CD4-positive, CD25-positive, alpha-beta regulatory T cell (primary cell): ENCODE measurements at regions not wholly inside any gene's neighbourhood (a gene's known extent, or its start where the extent isn't known, plus 50 kb on each side); places are given as distances from the start of the nearest gene placed in this dataset.

ENCODE experiments used
- ATAC-seq, 2 donors: fragments of 150-1000 bp; cut with Tn5 transposase; one replicate each; pipeline ENCODE4 v1.10.0; 2021; ENCODE audit warnings: low read depth in 2 of 2, moderate number of reproducible peaks in 2 of 2, moderate library complexity in 1 of 2
- DNase-seq, 3 donors: peaks; one replicate each; pipeline versions ENCODE4 v3.0.0 to v3.0.0-alpha.2; 2012 to 2022; ENCODE audit warnings: mixed read lengths in 1 of 3
- H3K27ac ChIP-seq: one replicate; pipeline ENCODE4 v1.7.0; 2013; ENCODE audit warnings: mild to moderate bottlenecking, low read length; ENCODE audit not compliant: insufficient read depth, poor library complexity, severe bottlenecking
- H3K27me3 ChIP-seq: one replicate; pipeline ENCODE4 v1.7.0; 2013; ENCODE audit warnings: low read length; ENCODE audit not compliant: control insufficient read depth, insufficient read depth
- H3K36me3 ChIP-seq: one replicate; pipeline ENCODE4 v1.7.0; 2013; ENCODE audit warnings: mild to moderate bottlenecking, low read length, moderate library complexity; ENCODE audit not compliant: control insufficient read depth, insufficient read depth
- H3K4me1 ChIP-seq: 2 replicates; pipeline ENCODE4 v1.7.0; 2013; ENCODE audit warnings: mild to moderate bottlenecking, low read length; ENCODE audit not compliant: insufficient read depth, control insufficient read depth, poor library complexity, severe bottlenecking
- H3K4me3 ChIP-seq: one replicate; pipeline ENCODE4 v1.7.0; 2013; ENCODE audit warnings: low read depth, mild to moderate bottlenecking, low read length, moderate library complexity
- H3K9me3 ChIP-seq, 2 experiments: 1 replicate in 1 of 2; 2 replicates in 1 of 2; pipeline ENCODE4 v1.7.0; 2013; ENCODE audit warnings: low read length in 2 of 2, mild to moderate bottlenecking in 1 of 2, moderate library complexity in 1 of 2; ENCODE audit not compliant: control insufficient read depth in 2 of 2
- H3K27ac Mint-ChIP-seq, 3 donors: one replicate each; pipeline ENCODE4 v1.8.0; 2020 to 2022; ENCODE audit warnings: mild to moderate bottlenecking in 3 of 3, mixed read lengths in 3 of 3, moderate library complexity in 2 of 3
- H3K27me3 Mint-ChIP-seq: one replicate; pipeline ENCODE4 v1.8.0; 2022; ENCODE audit warnings: mild to moderate bottlenecking, mixed read lengths
- H3K36me3 Mint-ChIP-seq: one replicate; pipeline ENCODE4 v1.8.0; 2020; ENCODE audit warnings: mixed read lengths
- H3K4me1 Mint-ChIP-seq, 4 donors: one replicate each; pipeline ENCODE4 v1.8.0; 2020 to 2022; ENCODE audit warnings: mixed read lengths in 4 of 4, mild to moderate bottlenecking in 1 of 4
- H3K4me3 Mint-ChIP-seq, 4 donors: one replicate each; pipeline ENCODE4 v1.8.0; 2020 to 2022; ENCODE audit warnings: mild to moderate bottlenecking in 4 of 4, mixed read lengths in 4 of 4, moderate library complexity in 3 of 4
- H3K9me3 Mint-ChIP-seq, 7 donors: one replicate each; pipeline ENCODE4 v1.8.0; 2020 to 2022; ENCODE audit warnings: mixed read lengths in 7 of 7, mild to moderate bottlenecking in 3 of 7, moderate library complexity in 2 of 7

DNA sequence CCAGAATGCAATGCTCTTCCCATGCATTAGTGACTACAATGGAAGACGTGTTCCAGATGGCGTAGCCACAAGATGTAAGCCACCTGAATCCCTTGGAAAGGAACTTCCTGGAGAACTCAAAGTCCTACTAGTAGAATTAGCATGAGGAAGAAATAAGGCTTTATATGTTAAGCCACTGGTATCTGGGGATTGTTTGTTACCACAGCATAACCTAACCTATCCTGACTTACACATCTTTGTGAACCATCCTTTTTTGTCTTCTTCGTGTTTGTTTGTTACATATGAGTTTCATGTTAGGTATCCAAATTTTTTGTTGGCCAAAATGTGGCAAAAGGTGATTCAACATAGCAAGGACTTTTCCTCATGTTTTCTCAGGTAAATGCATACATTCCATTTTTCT is 188.9 kb downstream of the C1D start:
- peaks cover 0 to 4% (median 0%) of the 10 kb centered on the region in 7 donors for H3K9me3 Mint-ChIP-seq
- H3K27ac ChIP-seq, result no peak overlapping the region
- H3K27me3 Mint-ChIP-seq, result peaks cover 4% of the 10 kb centered on the region
- ATAC-seq (no peak), DNase-seq (no peak)
- H3K4me1 Mint-ChIP-seq, result no peaks in the 10 kb centered on the region
- H3K36me3 Mint-ChIP-seq, result no peaks in the 10 kb centered on the region
- no peaks in the 10 kb centered on the region for H3K4me1 ChIP-seq
- H3K4me3 Mint-ChIP-seq, result no peak overlapping the region
- no peaks in the 10 kb centered on the region for H3K36me3 ChIP-seq
- H3K27me3 ChIP-seq, result peaks cover 2% of the 10 kb centered on the region
- no peaks in the 10 kb centered on the region for H3K9me3 ChIP-seq
- H3K4me3 ChIP-seq, result no peak overlapping the region
- H3K27ac Mint-ChIP-seq, result no peak overlapping the region

DNA sequence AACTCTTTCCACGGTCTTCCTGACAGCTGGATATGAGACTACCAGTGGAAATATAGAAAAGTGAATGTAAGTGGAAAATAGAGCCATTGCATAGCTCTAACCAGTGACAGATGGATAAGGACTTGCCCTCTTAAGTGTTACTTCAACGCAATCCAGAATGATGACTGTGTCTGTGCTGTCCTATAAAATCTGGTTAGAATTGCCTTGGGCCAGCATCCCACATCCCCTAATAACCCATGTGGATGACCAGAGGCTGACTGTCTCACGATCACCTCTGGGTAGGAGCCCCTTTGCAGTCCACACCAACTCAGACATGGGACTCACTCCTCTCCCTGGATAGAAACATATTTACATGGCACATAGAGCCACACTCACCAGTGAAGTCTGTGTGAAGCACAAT is 186.6 kb downstream of the C1D start:
- H3K4me1 ChIP-seq, result no peaks in the 10 kb centered on the region
- Mint-ChIP-seq H3K9me3 (peaks cover 0 to 1% (median 0%) of the 10 kb centered on the region in 7 donors), H3K27me3 (peaks cover 9% of the 10 kb centered on the region), H3K4me3 (no peak overlapping the region), H3K36me3 (no peaks in the 10 kb centered on the region), H3K4me1 (no peaks in the 10 kb centered on the region), H3K27ac (no peak overlapping the region)
- H3K36me3 ChIP-seq, result no peaks in the 10 kb centered on the region
- H3K27ac ChIP-seq, result no peak overlapping the region
- no peaks in the 10 kb centered on the region for H3K27me3 ChIP-seq
- DNase-seq (no peak), ATAC-seq (no peak)
- no peaks in the 10 kb centered on the region for H3K9me3 ChIP-seq
- no peak overlapping the region for H3K4me3 ChIP-seq

DNA sequence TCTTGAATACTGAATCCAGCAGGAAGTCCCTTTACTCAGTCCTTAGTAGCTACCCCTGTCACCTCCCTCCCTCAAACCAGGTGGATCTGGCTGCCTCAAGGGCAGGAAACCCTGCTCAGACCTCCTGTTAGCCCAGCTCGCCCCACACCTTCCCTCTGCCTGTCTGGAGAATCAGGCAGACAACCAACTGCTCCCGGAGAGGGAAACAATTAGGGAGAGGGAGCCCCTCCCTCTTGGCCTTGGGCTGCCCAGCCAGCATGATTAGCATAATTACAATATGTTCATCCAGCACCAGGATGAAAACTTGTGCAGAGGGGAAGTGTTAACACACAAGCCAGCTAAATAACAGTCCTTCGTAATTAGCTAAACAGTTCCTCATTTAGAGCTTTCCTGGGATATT is 185.5 kb downstream of the C1D start:
- H3K4me1 ChIP-seq, result no peaks in the 10 kb centered on the region
- H3K27me3 Mint-ChIP-seq, result peaks cover 9% of the 10 kb centered on the region
- no peaks in the 10 kb centered on the region for H3K36me3 Mint-ChIP-seq
- no peaks in the 10 kb centered on the region for H3K27me3 ChIP-seq
- DNase-seq (no peak), ATAC-seq (no peak)
- no peak overlapping the region for H3K4me3 ChIP-seq
- no peak overlapping the region for H3K27ac ChIP-seq
- peaks cover 0 to 1% (median 0%) of the 10 kb centered on the region in 7 donors for H3K9me3 Mint-ChIP-seq
- H3K4me1 Mint-ChIP-seq, result no peaks in the 10 kb centered on the region
- no peaks in the 10 kb centered on the region for H3K36me3 ChIP-seq
- no peaks in the 10 kb centered on the region for H3K9me3 ChIP-seq
- H3K4me3 Mint-ChIP-seq, result no peak overlapping the region
- H3K27ac Mint-ChIP-seq, result no peak overlapping the region

DNA sequence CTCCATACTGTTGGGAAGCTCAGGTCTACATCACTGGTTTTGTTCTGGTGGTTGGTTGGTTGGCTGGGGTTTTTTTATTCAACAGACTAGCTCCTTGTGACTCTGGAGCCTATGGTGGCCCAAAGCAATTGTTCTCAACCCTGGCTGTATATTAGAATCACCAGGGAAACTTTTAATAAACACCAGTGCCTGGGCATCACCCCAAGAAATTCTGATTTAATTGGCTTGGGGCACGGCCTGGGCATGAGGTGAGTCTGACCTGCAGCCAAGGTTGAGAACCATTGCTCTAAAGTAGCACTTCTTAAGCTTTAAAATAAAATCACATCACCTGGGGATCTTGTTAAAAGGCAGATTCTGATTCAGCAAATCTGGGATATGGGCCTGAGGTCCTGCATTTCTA is 184.1 kb downstream of the C1D start:
- no peaks in the 10 kb centered on the region for H3K4me1 Mint-ChIP-seq
- H3K4me1 ChIP-seq, result no peaks in the 10 kb centered on the region

DNA sequence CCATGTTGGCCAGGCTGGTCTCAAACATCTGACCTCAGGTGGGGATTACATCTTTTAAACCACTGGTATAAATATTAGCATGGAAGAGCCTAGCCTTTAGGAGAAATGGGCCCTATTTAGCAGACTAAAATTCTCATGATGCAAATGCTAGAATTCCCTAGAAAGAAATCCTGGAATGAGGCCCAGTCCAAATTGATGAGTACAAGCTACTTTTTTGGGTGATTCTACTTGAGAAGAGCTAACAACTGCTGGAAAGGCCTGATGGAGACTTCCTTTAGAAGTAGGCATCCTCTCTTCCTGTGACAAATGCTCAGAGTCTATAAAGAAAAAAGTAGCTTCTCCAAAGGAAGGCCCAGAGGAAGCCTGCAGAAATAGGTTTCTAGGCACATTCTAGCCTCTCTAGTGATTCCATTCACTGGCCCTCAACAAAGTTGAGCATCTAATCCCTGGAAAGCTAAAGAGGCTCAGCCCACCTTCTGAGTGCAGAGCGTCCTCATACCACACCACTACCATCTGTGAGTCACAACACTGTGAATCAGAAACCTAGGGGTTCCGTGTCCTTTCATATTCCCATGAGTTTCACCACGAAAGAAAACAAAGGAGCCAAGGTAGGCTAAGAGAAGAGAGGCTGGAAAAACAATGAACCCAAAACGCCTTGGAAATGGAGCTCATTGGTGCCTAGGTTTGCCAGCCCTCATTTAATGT is 183.1 kb downstream of the C1D start:
- no peaks in the 10 kb centered on the region for H3K9me3 Mint-ChIP-seq
- Histone ChIP-seq H3K9me3 (no peaks in the 10 kb centered on the region), H3K27me3 (no peaks in the 10 kb centered on the region), H3K36me3 (no peaks in the 10 kb centered on the region), H3K4me1 (no peaks in the 10 kb centered on the region), H3K27ac (no peak overlapping the region), H3K4me3 (no peak overlapping the region)
- H3K27me3 Mint-ChIP-seq, result peaks cover 9% of the 10 kb centered on the region
- DNase-seq, result no peak
- H3K36me3 Mint-ChIP-seq, result no peaks in the 10 kb centered on the region
- H3K4me3 Mint-ChIP-seq, result no peak overlapping the region
- ATAC-seq, result no peak
- H3K27ac Mint-ChIP-seq, result no peak overlapping the region
- H3K4me1 Mint-ChIP-seq, result no peaks in the 10 kb centered on the region

More for the DNA sequence above, 184.1 kb downstream of the C1D start:
- Histone ChIP-seq H3K9me3 (no peaks in the 10 kb centered on the region), H3K27ac (no peak overlapping the region), H3K36me3 (no peaks in the 10 kb centered on the region), H3K27me3 (no peaks in the 10 kb centered on the region), H3K4me3 (no peak overlapping the region)
- ATAC-seq (no peak), DNase-seq (no peak)
- H3K9me3 Mint-ChIP-seq, result no peaks in the 10 kb centered on the region
- H3K4me3 Mint-ChIP-seq, result no peak overlapping the region
- no peak overlapping the region for H3K27ac Mint-ChIP-seq
- no peaks in the 10 kb centered on the region for H3K36me3 Mint-ChIP-seq
- peaks cover 9% of the 10 kb centered on the region for H3K27me3 Mint-ChIP-seq

DNA sequence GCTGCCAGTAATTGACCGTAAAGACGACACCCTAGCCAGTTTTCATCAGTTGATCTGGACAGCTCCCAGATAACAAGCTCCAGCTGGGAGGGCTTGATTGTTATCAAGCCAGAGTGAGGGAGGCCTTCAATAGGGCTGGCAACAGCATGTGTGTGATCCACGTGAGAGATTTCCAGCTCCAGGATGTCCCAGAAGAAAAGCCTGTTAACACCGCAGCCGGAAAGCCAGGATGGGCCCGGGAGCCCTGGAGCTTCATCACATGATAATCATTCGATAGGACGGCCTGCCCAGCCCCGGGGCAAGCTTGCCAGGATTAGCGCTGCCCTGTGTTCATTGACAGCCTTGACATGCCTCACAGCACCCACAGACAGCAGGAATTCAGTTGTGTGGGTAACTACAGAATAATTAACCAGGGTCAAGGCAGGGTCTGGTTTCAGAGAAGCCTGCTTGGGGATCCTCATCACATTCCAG is 182.5 kb downstream of the C1D start:
- H3K4me3 Mint-ChIP-seq, result no peak overlapping the region
- H3K27me3 Mint-ChIP-seq, result peaks cover 9% of the 10 kb centered on the region
- no peak overlapping the region for H3K27ac ChIP-seq
- no peaks in the 10 kb centered on the region for H3K36me3 ChIP-seq
- H3K36me3 Mint-ChIP-seq, result no peaks in the 10 kb centered on the region
- H3K27me3 ChIP-seq, result no peaks in the 10 kb centered on the region
- H3K4me1 Mint-ChIP-seq, result no peaks in the 10 kb centered on the region
- no peak overlapping the region for H3K4me3 ChIP-seq
- no peaks in the 10 kb centered on the region for H3K9me3 Mint-ChIP-seq
- no peak for ATAC-seq
- H3K4me1 ChIP-seq, result no peaks in the 10 kb centered on the region
- no peaks in the 10 kb centered on the region for H3K9me3 ChIP-seq
- H3K27ac Mint-ChIP-seq, result no peak overlapping the region
- DNase-seq, result no peak

DNA sequence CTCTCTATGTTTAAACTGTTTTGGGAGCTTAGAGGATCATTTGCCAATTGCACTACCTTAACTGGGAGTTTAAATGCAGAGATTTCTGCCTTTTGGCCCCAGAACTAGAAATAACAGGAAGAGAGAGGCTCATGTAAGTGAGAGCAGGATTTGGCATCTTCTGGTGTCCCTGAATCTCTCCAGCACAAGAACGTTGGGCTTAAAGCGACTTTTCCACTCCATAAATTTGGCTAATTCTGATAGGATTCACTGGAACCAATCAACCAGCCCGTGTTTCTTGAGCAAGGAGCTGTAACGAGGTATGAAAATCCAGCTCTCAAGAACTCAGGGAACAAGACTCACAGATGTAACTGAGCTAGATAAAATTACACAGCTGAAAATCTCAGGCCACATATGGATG is 181.0 kb downstream of the C1D start:
- Mint-ChIP-seq H3K36me3 (no peaks in the 10 kb centered on the region), H3K4me1 (no peaks in the 10 kb centered on the region), H3K4me3 (no peak overlapping the region), H3K27me3 (peaks cover 9% of the 10 kb centered on the region), H3K9me3 (no peaks in the 10 kb centered on the region), H3K27ac (no peak overlapping the region)
- ATAC-seq (no peak), DNase-seq (no peak)
- Histone ChIP-seq H3K27ac (no peak overlapping the region), H3K27me3 (no peaks in the 10 kb centered on the region), H3K9me3 (no peaks in the 10 kb centered on the region), H3K4me1 (no peaks in the 10 kb centered on the region), H3K36me3 (no peaks in the 10 kb centered on the region), H3K4me3 (no peak overlapping the region)

DNA sequence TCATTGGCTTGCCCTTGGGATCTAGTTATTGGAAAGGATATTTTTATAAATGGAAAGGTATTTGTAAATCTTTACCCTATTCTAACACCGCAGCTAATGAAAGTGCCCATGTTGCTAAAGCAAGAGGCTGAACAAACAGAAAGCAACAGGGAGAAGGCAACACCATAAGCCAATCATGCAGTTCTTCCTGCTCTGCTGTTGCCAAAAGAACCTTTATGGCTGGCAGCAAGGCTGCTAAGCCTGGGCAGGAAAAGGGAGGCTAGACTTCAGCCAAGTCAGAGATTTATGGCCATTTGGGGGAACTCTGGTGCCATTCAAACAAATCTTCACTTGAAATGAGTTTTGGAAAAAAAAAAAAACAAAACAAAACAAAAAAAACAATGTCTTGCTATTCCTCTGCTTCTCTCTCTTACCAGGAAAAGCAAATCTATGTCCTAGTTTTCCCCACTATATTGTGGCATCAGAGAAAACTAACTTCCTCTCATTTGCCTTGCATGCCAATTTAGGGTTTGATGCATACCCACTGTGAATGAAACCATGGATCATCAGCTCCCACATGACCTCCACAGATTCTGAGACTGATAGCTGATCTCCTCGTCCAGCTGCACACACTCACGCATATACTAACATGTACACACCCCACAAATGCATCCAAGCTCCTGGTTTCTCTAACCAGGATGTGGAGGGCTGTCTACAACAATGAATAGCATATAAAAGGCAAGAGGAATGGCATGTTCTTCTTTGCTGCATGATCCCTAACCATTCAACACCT is 179.3 kb downstream of the C1D start:
- no peak overlapping the region for H3K27ac ChIP-seq
- H3K4me3 ChIP-seq, result no peak overlapping the region
- no peaks in the 10 kb centered on the region for H3K36me3 Mint-ChIP-seq
- no peaks in the 10 kb centered on the region for H3K27me3 ChIP-seq
- H3K4me1 Mint-ChIP-seq, result no peaks in the 10 kb centered on the region
- H3K4me1 ChIP-seq, result no peaks in the 10 kb centered on the region
- no peak overlapping the region for H3K27ac Mint-ChIP-seq
- no peak overlapping the region for H3K4me3 Mint-ChIP-seq
- H3K36me3 ChIP-seq, result no peaks in the 10 kb centered on the region
- H3K9me3 ChIP-seq, result no peaks in the 10 kb centered on the region
- no peak for DNase-seq
- no peak for ATAC-seq
- peaks cover 13% of the 10 kb centered on the region for H3K27me3 Mint-ChIP-seq
- no peaks in the 10 kb centered on the region for H3K9me3 Mint-ChIP-seq
